HEK293 (cell line): ENCODE measurements at regions not wholly inside any gene's neighbourhood (a gene's known extent, or its start where the extent isn't known, plus 50 kb on each side); places are given as distances from the start of the nearest gene placed in this dataset.

Experiments used
- CTCF ChIA-PET: fragments of 350-600 bp; formaldehyde crosslinking; extraction: SDS; loops from one replicate; lab custom pipeline; 2021; ENCODE audit warnings: antibody characterized with exemption; lab: Yijun Ruan, JAX
- POLR2A ChIA-PET: fragments of 300-600 bp; formaldehyde crosslinking; extraction: SDS; loops from one replicate; lab custom pipeline; 2020; ENCODE audit warnings: antibody characterized with exemption, inconsistent platforms; lab: Yijun Ruan, JAX
- H3K27ac ChIP-seq: fragments of 200-500 bp; sonication (Bioruptor generic); 2 replicates; pipeline ENCODE4 v1.5.1; 2014; ENCODE audit warnings: low read depth, low read length, control low read depth, inconsistent platforms; ENCODE audit errors: extremely low read depth
- H3K36me3 ChIP-seq, 2 experiments: fragments of 200-500 bp in 1 of 2; sonication (Bioruptor generic) in 1 of 2; 1 replicate in 1 of 2; 2 replicates in 1 of 2; pipeline ENCODE4 v1.5.1; 2014 to 2017; ENCODE audit warnings: inconsistent platforms in 2 of 2, low read length in 2 of 2; ENCODE audit not compliant: control insufficient read depth in 2 of 2, insufficient read depth in 1 of 2
- H3K4me1 ChIP-seq: fragments of 200-500 bp; sonication (Bioruptor generic); 2 replicates; pipeline ENCODE4 v1.5.1; 2014; ENCODE audit warnings: mild to moderate bottlenecking, low read length, inconsistent platforms; ENCODE audit not compliant: control insufficient read depth, insufficient read depth
- H3K4me3 ChIP-seq: 2 replicates; pipeline ENCODE4 v1.5.1; 2011; ENCODE audit warnings: low read depth, mild to moderate bottlenecking, control low read depth, low read length, moderate library complexity
- H3K9me3 ChIP-seq: fragments of 200-500 bp; sonication (Bioruptor generic); 2 replicates; pipeline ENCODE4 v1.5.1; 2014; ENCODE audit warnings: low read depth, low read length, inconsistent platforms; ENCODE audit not compliant: control insufficient read depth, insufficient read depth
- GLI2 ChIP-seq: fragments of 450-650 bp; formaldehyde crosslinking; IDR thresholded peaks from 2 replicates; pipeline ENCODE4; 2017; ENCODE audit warnings: missing biosample characterization, missing genetic modification characterization, low read depth, borderline replicate concordance
- KLF8 ChIP-seq: fragments of 450-650 bp; formaldehyde crosslinking; IDR thresholded peaks from 2 replicates; pipeline ENCODE4 v1.5.1; 2016; ENCODE audit warnings: missing biosample characterization, missing genetic modification characterization
- PRDM4 ChIP-seq: fragments of 450-650 bp; formaldehyde crosslinking; IDR thresholded peaks from 2 replicates; pipeline ENCODE4 v1.5.1; 2017; ENCODE audit warnings: missing biosample characterization, missing genetic modification characterization
- ZBTB17 ChIP-seq: fragments of 450-650 bp; formaldehyde crosslinking; IDR thresholded peaks from 2 replicates; pipeline ENCODE4 v1.5.1; 2016; ENCODE audit warnings: missing biosample characterization, missing genetic modification characterization
- ZFP69B ChIP-seq: fragments of 450-650 bp; formaldehyde crosslinking; IDR thresholded peaks from 2 replicates; pipeline ENCODE4 v1.5.1; 2016; ENCODE audit warnings: missing biosample characterization, missing genetic modification characterization
- ZNF132 ChIP-seq: fragments of 450-650 bp; formaldehyde crosslinking; IDR thresholded peaks from 2 replicates; pipeline ENCODE4 v1.5.1; 2017; ENCODE audit warnings: missing biosample characterization, missing genetic modification characterization, borderline replicate concordance
- ZNF148 ChIP-seq: fragments of 450-650 bp; formaldehyde crosslinking; IDR thresholded peaks from 2 replicates; pipeline ENCODE4 v1.5.0; 2017; ENCODE audit warnings: missing biosample characterization, missing genetic modification characterization, borderline replicate concordance
- ZNF16 ChIP-seq: fragments of 450-650 bp; formaldehyde crosslinking; IDR thresholded peaks from 2 replicates; pipeline ENCODE4 v1.5.1; 2016; ENCODE audit warnings: low read depth, missing biosample characterization, missing genetic modification characterization
- ZNF175 ChIP-seq: fragments of 450-650 bp; formaldehyde crosslinking; IDR thresholded peaks from 2 replicates; pipeline ENCODE4 v1.5.1; 2016; ENCODE audit warnings: missing biosample characterization, missing genetic modification characterization
- ZNF214 ChIP-seq: fragments of 450-650 bp; formaldehyde crosslinking; IDR thresholded peaks from 2 replicates; pipeline ENCODE4 v1.5.1; 2017; ENCODE audit warnings: missing biosample characterization, mild to moderate bottlenecking, missing genetic modification characterization, borderline replicate concordance
- ZNF23 ChIP-seq: fragments of 450-650 bp; formaldehyde crosslinking; IDR thresholded peaks from 2 replicates; pipeline ENCODE4 v1.5.1; 2016; ENCODE audit warnings: missing biosample characterization, missing genetic modification characterization, borderline replicate concordance
- ZNF449 ChIP-seq: fragments of 450-650 bp; formaldehyde crosslinking; IDR thresholded peaks from 2 replicates; pipeline ENCODE4 v1.5.1; 2017; ENCODE audit warnings: missing biosample characterization, mild to moderate bottlenecking, missing genetic modification characterization, moderate library complexity
- ZNF514 ChIP-seq: fragments of 450-650 bp; formaldehyde crosslinking; IDR thresholded peaks from 2 replicates; pipeline ENCODE4 v1.5.1; 2016; ENCODE audit warnings: missing biosample characterization, missing genetic modification characterization
- ZNF585B ChIP-seq: fragments of 450-650 bp; formaldehyde crosslinking; IDR thresholded peaks from 2 replicates; pipeline ENCODE4 v1.5.1; 2016; ENCODE audit warnings: missing biosample characterization, missing genetic modification characterization
- ZNF670 ChIP-seq: fragments of 450-650 bp; formaldehyde crosslinking; IDR thresholded peaks from 2 replicates; pipeline ENCODE4 v1.5.1; 2016; ENCODE audit warnings: missing biosample characterization, missing genetic modification characterization, low read depth
- ZNF701 ChIP-seq: fragments of 450-650 bp; formaldehyde crosslinking; IDR thresholded peaks from 2 replicates; pipeline ENCODE4 v1.5.1; 2016; ENCODE audit warnings: missing biosample characterization, missing genetic modification characterization
- ZNF768 ChIP-seq: fragments of 450-650 bp; formaldehyde crosslinking; IDR thresholded peaks from 2 replicates; pipeline ENCODE4 v1.5.1; 2018; ENCODE audit warnings: missing biosample characterization, mild to moderate bottlenecking, missing genetic modification characterization
- ZSCAN30 ChIP-seq: fragments of 450-650 bp; IDR thresholded peaks from 2 replicates; pipeline ENCODE4 v1.5.1; 2018; ENCODE audit warnings: missing biosample characterization, mild to moderate bottlenecking, missing genetic modification characterization, moderate library complexity
- TF ChIP-seq, protein P1 (sequence below): fragments of 450-650 bp; formaldehyde crosslinking; IDR thresholded peaks from 2 replicates; pipeline ENCODE4 v1.5.1; 2016; ENCODE audit warnings: missing biosample characterization, missing genetic modification characterization

GRCh38 chr2:221774136-221774535 is 202.0 kb upstream of the EPHA4 start:
- no peaks in the 10 kb centered on the region for H3K4me1 ChIP-seq
- ChIA-PET CTCF (no interaction called here), POLR2A (no interaction called here)
- TF ChIP-seq ZNF585B (no peak), ZFP69B (no peak), ZBTB17 (tag by site-specific recombination) (no peak), ZNF449 (tag by site-specific recombination) (no peak), ZNF768 (tag by site-specific recombination) (no peak), ZNF175 (no peak), ZNF514 (tag by site-specific recombination) (no peak), KLF8 (tag by site-specific recombination) (no peak), ZNF214 (no peak), ZNF23 (no peak)
- no peaks in the 10 kb centered on the region for H3K36me3 ChIP-seq
- no peaks in the 10 kb centered on the region for H3K9me3 ChIP-seq
- H3K4me3 ChIP-seq, result no peak overlapping the region
- no peak overlapping the region for H3K27ac ChIP-seq

DNA sequence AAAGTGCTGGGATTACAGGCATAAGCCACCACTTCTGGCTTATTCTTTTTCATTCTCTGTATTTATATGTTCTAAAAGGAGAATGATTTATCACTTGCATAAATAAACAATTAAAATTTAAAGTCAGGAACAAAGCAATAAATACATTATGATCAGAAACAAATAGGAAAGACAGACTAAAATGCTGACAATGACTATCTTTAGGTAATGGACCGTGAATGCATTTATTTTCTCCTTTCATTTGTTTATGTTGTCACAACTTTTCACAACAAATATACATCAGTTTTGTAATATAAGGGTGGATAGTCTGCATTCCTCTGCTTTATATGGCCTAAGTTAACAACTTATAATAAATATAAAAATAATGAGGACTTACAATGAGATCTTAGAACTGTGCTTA is 199.2 kb upstream of the EPHA4 start:
- POLR2A ChIA-PET, result no interaction called here
- no peaks in the 10 kb centered on the region for H3K9me3 ChIP-seq
- CTCF ChIA-PET, result no interaction called here

More for the DNA sequence above, 199.2 kb upstream of the EPHA4 start:
- TF ChIP-seq ZNF148 (tag by site-specific recombination) (no peak), PRDM4 (tag by site-specific recombination) (no peak), ZNF16 (tag by site-specific recombination) (no peak), ZNF132 (tag by site-specific recombination) (no peak), ZNF701 (tag by site-specific recombination) (no peak), ZNF670 (tag by site-specific recombination) (no peak), GLI2 (tag by site-specific recombination) (no peak), ZSCAN30 (tag by site-specific recombination) (no peak)
- TF ChIP-seq, protein P1, sequence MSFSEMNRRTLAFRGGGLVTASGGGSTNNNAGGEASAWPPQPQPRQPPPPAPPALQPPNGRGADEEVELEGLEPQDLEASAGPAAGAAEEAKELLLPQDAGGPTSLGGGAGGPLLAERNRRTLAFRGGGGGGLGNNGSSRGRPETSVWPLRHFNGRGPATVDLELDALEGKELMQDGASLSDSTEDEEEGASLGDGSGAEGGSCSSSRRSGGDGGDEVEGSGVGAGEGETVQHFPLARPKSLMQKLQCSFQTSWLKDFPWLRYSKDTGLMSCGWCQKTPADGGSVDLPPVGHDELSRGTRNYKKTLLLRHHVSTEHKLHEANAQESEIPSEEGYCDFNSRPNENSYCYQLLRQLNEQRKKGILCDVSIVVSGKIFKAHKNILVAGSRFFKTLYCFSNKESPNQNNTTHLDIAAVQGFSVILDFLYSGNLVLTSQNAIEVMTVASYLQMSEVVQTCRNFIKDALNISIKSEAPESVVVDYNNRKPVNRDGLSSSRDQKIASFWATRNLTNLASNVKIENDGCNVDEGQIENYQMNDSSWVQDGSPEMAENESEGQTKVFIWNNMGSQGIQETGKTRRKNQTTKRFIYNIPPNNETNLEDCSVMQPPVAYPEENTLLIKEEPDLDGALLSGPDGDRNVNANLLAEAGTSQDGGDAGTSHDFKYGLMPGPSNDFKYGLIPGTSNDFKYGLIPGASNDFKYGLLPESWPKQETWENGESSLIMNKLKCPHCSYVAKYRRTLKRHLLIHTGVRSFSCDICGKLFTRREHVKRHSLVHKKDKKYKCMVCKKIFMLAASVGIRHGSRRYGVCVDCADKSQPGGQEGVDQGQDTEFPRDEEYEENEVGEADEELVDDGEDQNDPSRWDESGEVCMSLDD, result no peak
- H3K27ac ChIP-seq, result no peak overlapping the region
- no peak overlapping the region for H3K4me3 ChIP-seq
- no peaks in the 10 kb centered on the region for H3K36me3 ChIP-seq
- H3K4me1 ChIP-seq, result no peaks in the 10 kb centered on the region
